H9 (cell line): ENCODE measurements at regions not wholly inside any gene's neighbourhood (a gene's known extent, or its start where the extent isn't known, plus 50 kb on each side); places are given as distances from the start of the nearest gene placed in this dataset.

ENCODE experiments used
- DNase-seq: peaks from one replicate; pipeline ENCODE4 v3.0.0-alpha.2; 2017
- H2AFZ ChIP-seq: one replicate; pipeline ENCODE4 v1.6.1; 2013; ENCODE audit warnings: mild to moderate bottlenecking, low read length, control low read depth, moderate library complexity
- H2AK5ac ChIP-seq: 2 replicates; pipeline ENCODE4 v1.6.1; 2013; ENCODE audit warnings: low read length, control low read depth, mixed read lengths; ENCODE audit not compliant: insufficient read length
- H2BK120ac ChIP-seq: one replicate; pipeline ENCODE4 v1.6.1; 2013; ENCODE audit warnings: low read depth, mild to moderate bottlenecking, low read length, control low read depth, inconsistent platforms; ENCODE audit not compliant: poor library complexity, severe bottlenecking
- H2BK12ac ChIP-seq: 2 replicates; pipeline ENCODE4 v1.6.1; 2013; ENCODE audit warnings: low read length, control low read depth, mixed read lengths, low read depth; ENCODE audit not compliant: insufficient read length
- H2BK15ac ChIP-seq: 2 replicates; pipeline ENCODE4 v1.6.1; 2013; ENCODE audit warnings: low read depth, low read length, control low read depth
- H2BK20ac ChIP-seq: one replicate; pipeline ENCODE4 v1.6.1; 2013; ENCODE audit warnings: low read depth, mild to moderate bottlenecking, low read length, control low read depth, inconsistent platforms; ENCODE audit not compliant: poor library complexity, severe bottlenecking
- H2BK5ac ChIP-seq: 2 replicates; pipeline ENCODE4 v1.6.1; 2013; ENCODE audit warnings: low read length, control low read depth, mixed read lengths; ENCODE audit not compliant: insufficient read length
- H3K14ac ChIP-seq: 2 replicates; pipeline ENCODE4 v1.6.1; 2013; ENCODE audit warnings: low read length, control low read depth; ENCODE audit not compliant: insufficient read depth
- H3K18ac ChIP-seq: 2 replicates; pipeline ENCODE4 v1.6.1; 2013; ENCODE audit warnings: low read depth, mild to moderate bottlenecking, mixed read lengths, low read length, control low read depth; ENCODE audit not compliant: insufficient read length
- H3K23ac ChIP-seq: 2 replicates; pipeline ENCODE4 v1.6.1; 2013; ENCODE audit warnings: low read length, control low read depth, mixed read lengths, low read depth; ENCODE audit not compliant: insufficient read length
- H3K23me2 ChIP-seq: 2 replicates; pipeline ENCODE4 v1.6.1; 2013; ENCODE audit warnings: low read depth, mild to moderate bottlenecking, mixed read lengths, low read length, control low read depth; ENCODE audit not compliant: insufficient read length, poor library complexity, severe bottlenecking
- H3K27ac ChIP-seq: 2 replicates; pipeline ENCODE4 v1.5.1; 2013; ENCODE audit warnings: low read length, control low read depth, mixed read lengths, low read depth; ENCODE audit not compliant: insufficient read length
- H3K27me3 ChIP-seq: 2 replicates; pipeline ENCODE4 v1.6.1; 2013; ENCODE audit warnings: low read length, control low read depth, inconsistent platforms; ENCODE audit not compliant: insufficient read depth
- H3K4ac ChIP-seq: 2 replicates; pipeline ENCODE4 v1.6.1; 2013; ENCODE audit warnings: low read depth, mild to moderate bottlenecking, control low read depth, inconsistent platforms, low read length, moderate library complexity
- H3K4me1 ChIP-seq: 2 replicates; pipeline ENCODE4 v1.6.1; 2013; ENCODE audit warnings: low read length, control low read depth, inconsistent platforms; ENCODE audit not compliant: insufficient read depth
- H3K4me2 ChIP-seq: 2 replicates; pipeline ENCODE4 v1.6.1; 2013; ENCODE audit warnings: low read length, control low read depth, mixed read lengths; ENCODE audit not compliant: insufficient read length, insufficient read depth
- H3K56ac ChIP-seq: 2 replicates; pipeline ENCODE4 v1.6.1; 2013; ENCODE audit warnings: low read depth, mild to moderate bottlenecking, mixed read lengths, low read length, control low read depth; ENCODE audit not compliant: insufficient read length
- H3K79me1 ChIP-seq: 2 replicates; pipeline ENCODE4 v1.6.1; 2013; ENCODE audit warnings: low read depth, mild to moderate bottlenecking, moderate library complexity, low read length, control low read depth, inconsistent platforms; ENCODE audit not compliant: insufficient read depth, poor library complexity, severe bottlenecking
- H3K79me2 ChIP-seq: 2 replicates; pipeline ENCODE4 v1.6.1; 2013; ENCODE audit warnings: low read length, control low read depth, inconsistent platforms; ENCODE audit not compliant: insufficient read depth
- H3K9ac ChIP-seq: 2 replicates; pipeline ENCODE4 v1.6.1; 2013; ENCODE audit warnings: low read length, control low read depth, mixed read lengths; ENCODE audit not compliant: insufficient read length; ENCODE audit errors: extremely low read depth
- H3K9me3 ChIP-seq: one replicate; pipeline ENCODE4 v1.6.1; 2013; ENCODE audit warnings: low read depth, low read length, inconsistent platforms; ENCODE audit not compliant: control insufficient read depth
- H3T11ph ChIP-seq: one replicate; pipeline ENCODE4 v1.6.1; 2013; ENCODE audit warnings: mild to moderate bottlenecking, low read length, control low read depth, inconsistent platforms
- H4K20me1 ChIP-seq: one replicate; pipeline ENCODE4 v1.6.1; 2013; ENCODE audit not compliant: control insufficient read depth, insufficient read length, insufficient read depth
- H4K5ac ChIP-seq: 2 replicates; pipeline ENCODE4 v1.6.1; 2013; ENCODE audit warnings: low read depth, mild to moderate bottlenecking, mixed read lengths, low read length, control low read depth; ENCODE audit not compliant: insufficient read length
- H4K8ac ChIP-seq: replicated peaks from 2 replicates; pipeline ENCODE4 v1.6.1; 2013; ENCODE audit warnings: low read length, control low read depth, mixed read lengths, low read depth; ENCODE audit not compliant: insufficient read length
- H4K91ac ChIP-seq: 2 replicates; pipeline ENCODE4 v1.6.1; 2013; ENCODE audit warnings: low read depth, mild to moderate bottlenecking, moderate library complexity, mixed read lengths, low read length, control low read depth; ENCODE audit not compliant: insufficient read length
- H3K27ac Mint-ChIP-seq, 3 experiments: 2 replicates in 2 of 3; 3 replicates in 1 of 3; pipeline ENCODE4 v1.8.0; 2020 to 2021; ENCODE audit warnings: mixed read lengths in 3 of 3, mild to moderate bottlenecking in 1 of 3, moderate library complexity in 1 of 3
- H3K27me3 Mint-ChIP-seq: 2 replicates; pipeline ENCODE4 v1.8.0; 2021; ENCODE audit warnings: low read depth, mild to moderate bottlenecking, moderate library complexity, mixed read lengths
- H3K36me3 Mint-ChIP-seq, 3 experiments: 2 replicates in 2 of 3; 3 replicates in 1 of 3; pipeline ENCODE4 v1.8.0; 2020 to 2021; ENCODE audit warnings: low read depth in 3 of 3, mixed read lengths in 3 of 3; ENCODE audit not compliant: insufficient read depth in 1 of 3
- H3K4me1 Mint-ChIP-seq, 2 experiments: 2 replicates each; pipeline ENCODE4 v1.8.0; 2020; ENCODE audit warnings: mixed read lengths in 2 of 2
- H3K4me3 Mint-ChIP-seq, 2 experiments: 2 replicates in 1 of 2; 3 replicates in 1 of 2; pipeline ENCODE4 v1.8.0; 2020 to 2021; ENCODE audit warnings: mild to moderate bottlenecking in 2 of 2, mixed read lengths in 2 of 2, moderate library complexity in 1 of 2
- H3K9me3 Mint-ChIP-seq, 2 experiments: 2 replicates in 1 of 2; 3 replicates in 1 of 2; pipeline ENCODE4 v1.8.0; 2020; ENCODE audit warnings: mild to moderate bottlenecking in 2 of 2, mixed read lengths in 2 of 2, moderate library complexity in 1 of 2
- WGBS: extraction: QIAGEN DNeasy Blood & Tissue Kit; methylation state at CpG from one replicate; pipeline ENCODE4 v1.1.7; 2013; ENCODE audit warnings: missing lambda C conversion rate, low lambda C conversion rate, mixed read lengths; ENCODE audit not compliant: insufficient read length; ENCODE audit errors: extremely low coverage; 5-methylcytosine and 5-hydroxymethylcytosine counted together
- TF ChIP-seq, protein P1 (sequence below): fragments of 200-600 bp; sonication (generic); conservative IDR thresholded peaks from 3 replicates; pipeline ENCODE4 v1.8.0; 2021; ENCODE audit warnings: antibody characterized with exemption, mild to moderate bottlenecking

DNA sequence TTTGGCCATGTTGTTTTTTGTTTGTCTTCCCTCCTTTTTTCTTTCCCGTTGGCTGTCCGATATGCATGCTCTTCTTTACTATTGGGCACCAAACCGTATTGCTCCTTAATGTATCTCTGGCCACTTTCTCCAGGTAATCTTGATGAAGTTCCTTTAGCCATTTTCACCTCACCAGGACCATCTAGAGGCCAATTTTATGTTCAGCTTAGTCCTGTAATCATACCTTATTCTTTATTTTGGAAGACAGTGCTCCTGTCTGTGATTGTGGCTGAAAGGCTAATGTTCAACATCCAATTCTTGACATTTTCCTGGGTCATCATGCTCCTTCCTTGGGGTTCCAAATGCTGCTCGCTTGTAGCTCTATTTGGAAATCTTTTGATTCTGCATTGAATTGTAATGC lies 169.5 kb downstream of the S1PR1 start:
- Histone ChIP-seq H3K23me2 (no peaks in the 10 kb centered on the region), H2BK5ac (no peak overlapping the region), H2BK15ac (no peak overlapping the region), H2BK12ac (no peak overlapping the region), H3T11ph (no peak overlapping the region), H2AFZ (no peak overlapping the region), H4K20me1 (no peaks in the 10 kb centered on the region), H3K14ac (no peak overlapping the region), H3K23ac (no peak overlapping the region), H4K8ac (no peak overlapping the region), H3K18ac (no peak overlapping the region), H3K9me3 (no peaks in the 10 kb centered on the region), H3K27me3 (no peaks in the 10 kb centered on the region), H2BK20ac (no peak overlapping the region), H3K56ac (no peak overlapping the region), H3K79me1 (no peaks in the 10 kb centered on the region), H3K9ac (no peak overlapping the region), H4K91ac (no peak overlapping the region), H3K27ac (no peak overlapping the region), H3K4me1 (no peaks in the 10 kb centered on the region), H2BK120ac (no peak overlapping the region), H2AK5ac (no peak overlapping the region), H4K5ac (no peak overlapping the region), H3K4ac (no peak overlapping the region), H3K79me2 (no peaks in the 10 kb centered on the region), H3K4me2 (no peak overlapping the region)
- no peak overlapping the region for H3K4me3 Mint-ChIP-seq
- no peaks in the 10 kb centered on the region for H3K27me3 Mint-ChIP-seq
- H3K27ac Mint-ChIP-seq, result no peak overlapping the region
- no peak for DNase-seq
- H3K9me3 Mint-ChIP-seq, result no peaks in the 10 kb centered on the region
- TF ChIP-seq, protein P1, sequence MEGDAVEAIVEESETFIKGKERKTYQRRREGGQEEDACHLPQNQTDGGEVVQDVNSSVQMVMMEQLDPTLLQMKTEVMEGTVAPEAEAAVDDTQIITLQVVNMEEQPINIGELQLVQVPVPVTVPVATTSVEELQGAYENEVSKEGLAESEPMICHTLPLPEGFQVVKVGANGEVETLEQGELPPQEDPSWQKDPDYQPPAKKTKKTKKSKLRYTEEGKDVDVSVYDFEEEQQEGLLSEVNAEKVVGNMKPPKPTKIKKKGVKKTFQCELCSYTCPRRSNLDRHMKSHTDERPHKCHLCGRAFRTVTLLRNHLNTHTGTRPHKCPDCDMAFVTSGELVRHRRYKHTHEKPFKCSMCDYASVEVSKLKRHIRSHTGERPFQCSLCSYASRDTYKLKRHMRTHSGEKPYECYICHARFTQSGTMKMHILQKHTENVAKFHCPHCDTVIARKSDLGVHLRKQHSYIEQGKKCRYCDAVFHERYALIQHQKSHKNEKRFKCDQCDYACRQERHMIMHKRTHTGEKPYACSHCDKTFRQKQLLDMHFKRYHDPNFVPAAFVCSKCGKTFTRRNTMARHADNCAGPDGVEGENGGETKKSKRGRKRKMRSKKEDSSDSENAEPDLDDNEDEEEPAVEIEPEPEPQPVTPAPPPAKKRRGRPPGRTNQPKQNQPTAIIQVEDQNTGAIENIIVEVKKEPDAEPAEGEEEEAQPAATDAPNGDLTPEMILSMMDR, result no peak
- WGBS, result no CpG with 5 or more reads among the region's 4 CpGs
- H3K36me3 Mint-ChIP-seq, result no peaks in the 10 kb centered on the region
- H3K4me1 Mint-ChIP-seq, result peaks cover 4% of the 10 kb centered on the region in 2 experiments; a peak in 2 of 4 replicates
